Prostate gland (tissue), 2 donors: ENCODE measurements at regions not wholly inside any gene's neighbourhood (a gene's known extent, or its start where the extent isn't known, plus 50 kb on each side); places are given as distances from the start of the nearest gene placed in this dataset.

Source experiments
- DNase-seq: peaks from one replicate; pipeline ENCODE4 v3.0.0-alpha.2; 2019; ENCODE audit warnings: low spot score
- H3K27ac ChIP-seq, 2 donors: fragments of 200-600 bp; sonication (generic); 2 replicates each; pipeline ENCODE4 v1.5.1; 2017 to 2019
- H3K27me3 ChIP-seq: fragments of 200-600 bp; sonication (generic); replicated peaks from 2 replicates; pipeline ENCODE4 v1.5.1; 2019; ENCODE audit not compliant: insufficient read depth
- H3K36me3 ChIP-seq, 2 donors: fragments of 200-600 bp; sonication (generic); 1 replicate in 1 of 2; 2 replicates in 1 of 2; pipeline versions ENCODE4 v1.5.1 to v1.8.1; 2017 to 2019
- H3K4me1 ChIP-seq: fragments of 200-600 bp; sonication (generic); replicated peaks from 2 replicates; pipeline ENCODE4 v1.5.1; 2019
- H3K4me3 ChIP-seq, 2 donors: fragments of 200-600 bp; sonication (generic); 2 replicates each; pipeline ENCODE4 v1.5.1; 2017 to 2019
- H3K9me3 ChIP-seq: fragments of 200-600 bp; sonication (generic); 2 replicates; pipeline ENCODE4 v1.5.1; 2017
- POLR2A ChIP-seq: fragments of 450-650 bp; IDR thresholded peaks from one replicate; pipeline ENCODE4 v1.6.1; 2016; ENCODE audit warnings: antibody characterized with exemption, mild to moderate bottlenecking
- POLR2AphosphoS5 ChIP-seq: sonication (generic); formaldehyde crosslinking; IDR thresholded peaks from one replicate; pipeline ENCODE4 v1.6.1; 2017; ENCODE audit warnings: antibody characterized with exemption
- WGBS: methylation state at CpG from one replicate; pipeline ENCODE4 v1.1.5; 2018; 5-methylcytosine and 5-hydroxymethylcytosine counted together
- intact Hi-C: fragments of 100-400 bp; cut with DNase I; formaldehyde crosslinking; loops from one replicate; pipeline ENCODE4 v1.14.2; 2022
- TF ChIP-seq, protein P1 (sequence below), 4 experiments: fragments of 200-600 bp in 2 of 4; fragments of 450-650 bp in 2 of 4; sonication (generic) in 2 of 4; IDR thresholded peaks; 1 replicate in 3 of 4; 2 replicates in 1 of 4; pipeline ENCODE4 v1.5.1; 2016 to 2019; ENCODE audit warnings: antibody characterized with exemption in 4 of 4, mild to moderate bottlenecking in 2 of 4, moderate library complexity in 2 of 4

DNA sequence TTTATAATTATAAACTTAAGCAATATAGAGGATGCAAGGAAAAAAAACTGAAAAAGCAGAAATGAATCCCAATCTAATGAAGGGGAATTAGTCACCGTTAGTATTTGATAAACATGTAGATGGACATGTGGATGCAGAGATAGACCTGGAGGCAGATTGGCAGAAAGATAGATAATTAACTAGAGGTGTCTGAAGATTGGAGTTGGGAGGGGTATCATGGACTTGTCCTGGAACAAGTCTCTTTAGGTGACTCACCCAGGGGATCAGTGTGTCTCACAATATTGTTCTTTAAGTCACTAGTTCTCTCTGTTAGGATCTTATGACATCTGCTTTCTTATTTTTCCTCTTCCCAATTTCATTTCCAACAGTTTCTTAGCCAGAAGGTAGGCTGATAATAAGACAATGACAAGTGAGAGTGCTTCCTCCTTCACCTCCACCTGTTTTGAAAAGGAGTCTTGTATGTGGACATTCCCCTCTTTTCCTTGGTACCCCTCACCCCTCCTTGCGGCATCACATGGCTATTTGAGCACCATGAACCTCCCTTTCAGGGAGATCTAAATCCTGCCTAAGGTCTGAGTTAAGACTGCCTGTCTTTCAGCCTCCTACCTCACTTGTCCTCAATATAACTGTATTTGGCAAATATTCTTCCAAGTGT, 987.7 kb downstream of the TSN start:
- intact Hi-C loops: no loop called here
- no peak overlapping the region for H3K27ac ChIP-seq
- no peaks in the 10 kb centered on the region for H3K36me3 ChIP-seq
- DNase-seq: no peak
- no peaks in the 10 kb centered on the region for H3K9me3 ChIP-seq
- WGBS: 92% methylated on average over 2 of the region's 2 CpGs
- H3K4me3 ChIP-seq: no peak overlapping the region
- no peaks in the 10 kb centered on the region for H3K27me3 ChIP-seq
- TF ChIP-seq POLR2A: no peak
- TF ChIP-seq POLR2AphosphoS5: no peak
- TF ChIP-seq, protein P1, sequence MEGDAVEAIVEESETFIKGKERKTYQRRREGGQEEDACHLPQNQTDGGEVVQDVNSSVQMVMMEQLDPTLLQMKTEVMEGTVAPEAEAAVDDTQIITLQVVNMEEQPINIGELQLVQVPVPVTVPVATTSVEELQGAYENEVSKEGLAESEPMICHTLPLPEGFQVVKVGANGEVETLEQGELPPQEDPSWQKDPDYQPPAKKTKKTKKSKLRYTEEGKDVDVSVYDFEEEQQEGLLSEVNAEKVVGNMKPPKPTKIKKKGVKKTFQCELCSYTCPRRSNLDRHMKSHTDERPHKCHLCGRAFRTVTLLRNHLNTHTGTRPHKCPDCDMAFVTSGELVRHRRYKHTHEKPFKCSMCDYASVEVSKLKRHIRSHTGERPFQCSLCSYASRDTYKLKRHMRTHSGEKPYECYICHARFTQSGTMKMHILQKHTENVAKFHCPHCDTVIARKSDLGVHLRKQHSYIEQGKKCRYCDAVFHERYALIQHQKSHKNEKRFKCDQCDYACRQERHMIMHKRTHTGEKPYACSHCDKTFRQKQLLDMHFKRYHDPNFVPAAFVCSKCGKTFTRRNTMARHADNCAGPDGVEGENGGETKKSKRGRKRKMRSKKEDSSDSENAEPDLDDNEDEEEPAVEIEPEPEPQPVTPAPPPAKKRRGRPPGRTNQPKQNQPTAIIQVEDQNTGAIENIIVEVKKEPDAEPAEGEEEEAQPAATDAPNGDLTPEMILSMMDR (IDR thresholded peaks at IDR 0.05): no peak
- no peaks in the 10 kb centered on the region for H3K4me1 ChIP-seq

DNA sequence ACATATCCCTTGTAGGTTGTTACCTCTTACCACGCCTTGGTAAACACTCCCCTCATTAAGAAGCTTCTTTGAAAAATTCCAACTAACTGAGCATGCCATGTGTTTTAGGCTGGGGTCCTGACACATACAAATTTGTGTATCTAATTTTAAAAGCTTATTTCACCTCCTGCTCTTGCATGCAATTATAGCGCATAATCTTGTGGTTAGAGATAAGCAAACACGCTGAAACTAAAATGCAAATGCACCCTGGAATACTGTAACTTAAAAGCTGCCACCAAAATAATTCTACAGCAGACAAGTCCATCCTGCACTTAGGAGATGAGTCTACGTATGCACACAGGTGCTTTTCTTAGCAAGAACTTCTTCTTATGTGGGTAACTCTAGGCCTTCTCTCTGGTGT, 990.2 kb downstream of the TSN start:
- H3K27ac ChIP-seq: no peak overlapping the region
- WGBS: 90% methylated on average over 4 of the region's 4 CpGs
- TF ChIP-seq, protein P1 (IDR thresholded peaks at IDR 0.05): no peak
- TF ChIP-seq POLR2A (no peak), POLR2AphosphoS5 (no peak)

DNA sequence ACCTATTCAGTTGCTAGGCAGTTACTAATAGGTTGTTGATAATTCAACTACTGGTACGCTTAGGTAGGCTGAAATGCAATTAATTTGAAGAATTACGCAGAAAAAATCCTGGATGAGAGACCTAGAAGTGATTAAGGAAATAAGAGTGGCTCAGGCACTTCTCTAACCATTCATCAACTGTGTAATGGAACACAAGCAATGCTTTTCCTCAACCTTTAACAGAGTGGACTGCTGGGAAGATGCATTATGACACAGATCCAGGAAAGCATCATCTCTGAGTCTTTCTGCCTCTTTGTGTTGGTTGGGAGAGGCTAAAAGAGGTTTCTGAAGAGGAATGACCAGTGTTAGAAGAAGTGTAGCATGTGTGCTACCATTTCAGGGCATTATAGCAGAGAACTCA, 992.2 kb downstream of the TSN start:
- Histone ChIP-seq H3K9me3 (no peaks in the 10 kb centered on the region), H3K36me3 (no peaks in the 10 kb centered on the region), H3K4me1 (no peaks in the 10 kb centered on the region), H3K27ac (no peak overlapping the region), H3K4me3 (no peak overlapping the region), H3K27me3 (no peaks in the 10 kb centered on the region)
- 98% methylated on average over 2 of the region's 2 CpGs for WGBS
- intact Hi-C loops: no loop called here
- no peak for DNase-seq
- no peak for TF ChIP-seq POLR2AphosphoS5

More for the DNA sequence above, 990.2 kb downstream of the TSN start:
- Histone ChIP-seq H3K4me3 (no peak overlapping the region), H3K4me1 (no peaks in the 10 kb centered on the region), H3K27me3 (no peaks in the 10 kb centered on the region), H3K9me3 (no peaks in the 10 kb centered on the region), H3K36me3 (no peaks in the 10 kb centered on the region)
- DNase-seq: no peak
- intact Hi-C loops: no loop called here

DNA sequence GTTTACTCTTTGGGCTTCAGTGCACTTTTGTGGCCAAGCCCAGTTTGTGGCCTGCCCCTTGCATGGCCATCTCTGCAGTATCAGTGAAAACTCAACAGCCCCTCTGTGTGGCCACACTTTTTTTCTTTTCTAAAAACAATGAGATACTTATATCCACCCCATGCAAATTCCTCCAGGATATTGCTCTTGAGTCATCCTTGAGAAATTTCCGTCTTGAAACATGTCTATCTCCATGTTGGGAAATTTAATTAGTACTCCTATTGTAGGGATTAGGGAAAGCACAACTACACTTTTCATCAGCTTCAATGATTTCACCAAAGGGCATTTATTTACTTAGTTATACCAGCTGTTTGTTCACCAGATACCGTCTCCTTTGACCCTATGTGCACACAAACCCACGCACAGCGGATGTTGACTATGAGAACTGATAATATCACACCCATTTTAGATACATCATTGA, 993.1 kb downstream of the TSN start:
- Histone ChIP-seq H3K27ac (no peak overlapping the region), H3K36me3 (no peaks in the 10 kb centered on the region), H3K27me3 (no peaks in the 10 kb centered on the region), H3K4me1 (no peaks in the 10 kb centered on the region), H3K4me3 (no peak overlapping the region), H3K9me3 (no peaks in the 10 kb centered on the region)
- DNase-seq: no peak
- no peak for TF ChIP-seq POLR2A
- TF ChIP-seq, protein P1 (IDR thresholded peaks at IDR 0.05): no peak
- TF ChIP-seq POLR2AphosphoS5: no peak
- intact Hi-C loops: no loop called here
- 56% methylated on average over 4 of the region's 4 CpGs for WGBS

DNA sequence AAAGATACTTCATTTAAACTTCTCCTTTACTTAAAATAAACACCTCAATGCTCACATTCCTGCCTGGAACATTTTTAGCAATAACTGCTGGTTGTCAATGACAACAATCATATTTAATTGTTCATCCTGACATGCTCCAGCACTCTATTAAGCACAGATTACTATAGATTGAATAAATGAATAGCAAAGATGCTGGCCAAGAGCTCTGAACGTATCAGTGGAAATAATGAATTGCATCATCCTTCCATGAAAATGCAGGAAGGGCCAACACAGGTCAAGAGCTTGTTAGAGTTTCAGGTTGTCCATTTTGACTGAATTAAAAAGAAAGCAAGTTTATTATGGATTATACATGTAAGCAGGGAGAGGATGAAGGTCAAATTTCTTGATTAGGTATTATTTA, 994.0 kb downstream of the TSN start:
- no peaks in the 10 kb centered on the region for H3K27me3 ChIP-seq

More for the DNA sequence above, 994.0 kb downstream of the TSN start:
- H3K4me3 ChIP-seq: no peak overlapping the region
- no peak for DNase-seq
- TF ChIP-seq, protein P1 (IDR thresholded peaks at IDR 0.05): no peak
- TF ChIP-seq POLR2A: no peak
- no peak for TF ChIP-seq POLR2AphosphoS5
- WGBS: 9% methylated on average over 1 of the region's 1 CpG
- no peaks in the 10 kb centered on the region for H3K36me3 ChIP-seq
- intact Hi-C loops: no loop called here
- H3K9me3 ChIP-seq: no peaks in the 10 kb centered on the region
- H3K27ac ChIP-seq: no peak overlapping the region
- H3K4me1 ChIP-seq: no peaks in the 10 kb centered on the region
